H9 (cell line): ENCODE measurements at regions not wholly inside any gene's neighbourhood (a gene's known extent, or its start where the extent isn't known, plus 50 kb on each side); places are given as distances from the start of the nearest gene placed in this dataset.

ENCODE experiments used
- DNase-seq: peaks from one replicate; pipeline ENCODE4 v3.0.0-alpha.2; 2017
- H2AFZ ChIP-seq: one replicate; pipeline ENCODE4 v1.6.1; 2013; ENCODE audit warnings: mild to moderate bottlenecking, low read length, control low read depth, moderate library complexity
- H2AK5ac ChIP-seq: 2 replicates; pipeline ENCODE4 v1.6.1; 2013; ENCODE audit warnings: low read length, control low read depth, mixed read lengths; ENCODE audit not compliant: insufficient read length
- H2BK120ac ChIP-seq: one replicate; pipeline ENCODE4 v1.6.1; 2013; ENCODE audit warnings: low read depth, mild to moderate bottlenecking, low read length, control low read depth, inconsistent platforms; ENCODE audit not compliant: poor library complexity, severe bottlenecking
- H2BK12ac ChIP-seq: 2 replicates; pipeline ENCODE4 v1.6.1; 2013; ENCODE audit warnings: low read length, control low read depth, mixed read lengths, low read depth; ENCODE audit not compliant: insufficient read length
- H2BK15ac ChIP-seq: 2 replicates; pipeline ENCODE4 v1.6.1; 2013; ENCODE audit warnings: low read depth, low read length, control low read depth
- H2BK20ac ChIP-seq: one replicate; pipeline ENCODE4 v1.6.1; 2013; ENCODE audit warnings: low read depth, mild to moderate bottlenecking, low read length, control low read depth, inconsistent platforms; ENCODE audit not compliant: poor library complexity, severe bottlenecking
- H2BK5ac ChIP-seq: 2 replicates; pipeline ENCODE4 v1.6.1; 2013; ENCODE audit warnings: low read length, control low read depth, mixed read lengths; ENCODE audit not compliant: insufficient read length
- H3K14ac ChIP-seq: 2 replicates; pipeline ENCODE4 v1.6.1; 2013; ENCODE audit warnings: low read length, control low read depth; ENCODE audit not compliant: insufficient read depth
- H3K18ac ChIP-seq: 2 replicates; pipeline ENCODE4 v1.6.1; 2013; ENCODE audit warnings: low read depth, mild to moderate bottlenecking, mixed read lengths, low read length, control low read depth; ENCODE audit not compliant: insufficient read length
- H3K23ac ChIP-seq: 2 replicates; pipeline ENCODE4 v1.6.1; 2013; ENCODE audit warnings: low read length, control low read depth, mixed read lengths, low read depth; ENCODE audit not compliant: insufficient read length
- H3K23me2 ChIP-seq: 2 replicates; pipeline ENCODE4 v1.6.1; 2013; ENCODE audit warnings: low read depth, mild to moderate bottlenecking, mixed read lengths, low read length, control low read depth; ENCODE audit not compliant: insufficient read length, poor library complexity, severe bottlenecking
- H3K27ac ChIP-seq: 2 replicates; pipeline ENCODE4 v1.5.1; 2013; ENCODE audit warnings: low read length, control low read depth, mixed read lengths, low read depth; ENCODE audit not compliant: insufficient read length
- H3K27me3 ChIP-seq: 2 replicates; pipeline ENCODE4 v1.6.1; 2013; ENCODE audit warnings: low read length, control low read depth, inconsistent platforms; ENCODE audit not compliant: insufficient read depth
- H3K4ac ChIP-seq: 2 replicates; pipeline ENCODE4 v1.6.1; 2013; ENCODE audit warnings: low read depth, mild to moderate bottlenecking, control low read depth, inconsistent platforms, low read length, moderate library complexity
- H3K4me1 ChIP-seq: 2 replicates; pipeline ENCODE4 v1.6.1; 2013; ENCODE audit warnings: low read length, control low read depth, inconsistent platforms; ENCODE audit not compliant: insufficient read depth
- H3K4me2 ChIP-seq: 2 replicates; pipeline ENCODE4 v1.6.1; 2013; ENCODE audit warnings: low read length, control low read depth, mixed read lengths; ENCODE audit not compliant: insufficient read length, insufficient read depth
- H3K56ac ChIP-seq: 2 replicates; pipeline ENCODE4 v1.6.1; 2013; ENCODE audit warnings: low read depth, mild to moderate bottlenecking, mixed read lengths, low read length, control low read depth; ENCODE audit not compliant: insufficient read length
- H3K79me1 ChIP-seq: 2 replicates; pipeline ENCODE4 v1.6.1; 2013; ENCODE audit warnings: low read depth, mild to moderate bottlenecking, moderate library complexity, low read length, control low read depth, inconsistent platforms; ENCODE audit not compliant: insufficient read depth, poor library complexity, severe bottlenecking
- H3K79me2 ChIP-seq: 2 replicates; pipeline ENCODE4 v1.6.1; 2013; ENCODE audit warnings: low read length, control low read depth, inconsistent platforms; ENCODE audit not compliant: insufficient read depth
- H3K9ac ChIP-seq: 2 replicates; pipeline ENCODE4 v1.6.1; 2013; ENCODE audit warnings: low read length, control low read depth, mixed read lengths; ENCODE audit not compliant: insufficient read length; ENCODE audit errors: extremely low read depth
- H3K9me3 ChIP-seq: one replicate; pipeline ENCODE4 v1.6.1; 2013; ENCODE audit warnings: low read depth, low read length, inconsistent platforms; ENCODE audit not compliant: control insufficient read depth
- H3T11ph ChIP-seq: one replicate; pipeline ENCODE4 v1.6.1; 2013; ENCODE audit warnings: mild to moderate bottlenecking, low read length, control low read depth, inconsistent platforms
- H4K20me1 ChIP-seq: one replicate; pipeline ENCODE4 v1.6.1; 2013; ENCODE audit not compliant: control insufficient read depth, insufficient read length, insufficient read depth
- H4K5ac ChIP-seq: 2 replicates; pipeline ENCODE4 v1.6.1; 2013; ENCODE audit warnings: low read depth, mild to moderate bottlenecking, mixed read lengths, low read length, control low read depth; ENCODE audit not compliant: insufficient read length
- H4K8ac ChIP-seq: replicated peaks from 2 replicates; pipeline ENCODE4 v1.6.1; 2013; ENCODE audit warnings: low read length, control low read depth, mixed read lengths, low read depth; ENCODE audit not compliant: insufficient read length
- H4K91ac ChIP-seq: 2 replicates; pipeline ENCODE4 v1.6.1; 2013; ENCODE audit warnings: low read depth, mild to moderate bottlenecking, moderate library complexity, mixed read lengths, low read length, control low read depth; ENCODE audit not compliant: insufficient read length
- H3K27ac Mint-ChIP-seq, 3 experiments: 2 replicates in 2 of 3; 3 replicates in 1 of 3; pipeline ENCODE4 v1.8.0; 2020 to 2021; ENCODE audit warnings: mixed read lengths in 3 of 3, mild to moderate bottlenecking in 1 of 3, moderate library complexity in 1 of 3
- H3K27me3 Mint-ChIP-seq: 2 replicates; pipeline ENCODE4 v1.8.0; 2021; ENCODE audit warnings: low read depth, mild to moderate bottlenecking, moderate library complexity, mixed read lengths
- H3K36me3 Mint-ChIP-seq, 3 experiments: 2 replicates in 2 of 3; 3 replicates in 1 of 3; pipeline ENCODE4 v1.8.0; 2020 to 2021; ENCODE audit warnings: low read depth in 3 of 3, mixed read lengths in 3 of 3; ENCODE audit not compliant: insufficient read depth in 1 of 3
- H3K4me1 Mint-ChIP-seq, 2 experiments: 2 replicates each; pipeline ENCODE4 v1.8.0; 2020; ENCODE audit warnings: mixed read lengths in 2 of 2
- H3K4me3 Mint-ChIP-seq, 2 experiments: 2 replicates in 1 of 2; 3 replicates in 1 of 2; pipeline ENCODE4 v1.8.0; 2020 to 2021; ENCODE audit warnings: mild to moderate bottlenecking in 2 of 2, mixed read lengths in 2 of 2, moderate library complexity in 1 of 2
- H3K9me3 Mint-ChIP-seq, 2 experiments: 2 replicates in 1 of 2; 3 replicates in 1 of 2; pipeline ENCODE4 v1.8.0; 2020; ENCODE audit warnings: mild to moderate bottlenecking in 2 of 2, mixed read lengths in 2 of 2, moderate library complexity in 1 of 2
- TF ChIP-seq, protein P1 (sequence below): fragments of 200-600 bp; sonication (generic); conservative IDR thresholded peaks from 3 replicates; pipeline ENCODE4 v1.8.0; 2021; ENCODE audit warnings: antibody characterized with exemption, mild to moderate bottlenecking

DNA sequence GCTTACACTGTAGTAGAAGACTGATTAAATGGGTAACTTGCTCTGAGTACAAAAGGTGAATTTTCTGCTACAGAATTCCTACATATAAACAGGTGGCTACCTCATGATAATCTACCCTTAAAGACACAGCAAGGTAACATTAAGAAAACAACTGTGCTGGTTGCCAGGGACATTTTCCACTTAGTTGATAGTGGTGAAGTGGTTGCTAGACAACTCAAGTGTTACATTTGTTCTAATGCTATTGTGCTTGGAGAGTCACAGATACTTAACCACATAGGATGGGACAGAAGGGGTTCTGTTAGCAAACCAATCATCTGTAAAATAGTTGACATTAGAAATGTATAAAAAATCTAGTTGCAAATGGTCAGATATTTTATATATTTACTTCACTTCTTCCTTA, 870.3 kb upstream of the SEL1L start:
- H3K23ac ChIP-seq: no peak overlapping the region
- H4K20me1 ChIP-seq: no peaks in the 10 kb centered on the region
- no peaks in the 10 kb centered on the region for H3K4me1 ChIP-seq
- Mint-ChIP-seq H3K36me3 (no peaks in the 10 kb centered on the region), H3K9me3 (no peaks in the 10 kb centered on the region), H3K4me3 (no peak overlapping the region), H3K27ac (no peak overlapping the region), H3K4me1 (no peaks in the 10 kb centered on the region), H3K27me3 (peaks cover 1% of the 10 kb centered on the region; the same call in 1 of the 2 replicates)
- no peak overlapping the region for H2BK120ac ChIP-seq
- H4K8ac ChIP-seq: no peak overlapping the region
- H3T11ph ChIP-seq: no peak overlapping the region
- H3K14ac ChIP-seq: no peak overlapping the region
- H3K18ac ChIP-seq: no peak overlapping the region
- H2BK5ac ChIP-seq: no peak overlapping the region
- TF ChIP-seq, protein P1, sequence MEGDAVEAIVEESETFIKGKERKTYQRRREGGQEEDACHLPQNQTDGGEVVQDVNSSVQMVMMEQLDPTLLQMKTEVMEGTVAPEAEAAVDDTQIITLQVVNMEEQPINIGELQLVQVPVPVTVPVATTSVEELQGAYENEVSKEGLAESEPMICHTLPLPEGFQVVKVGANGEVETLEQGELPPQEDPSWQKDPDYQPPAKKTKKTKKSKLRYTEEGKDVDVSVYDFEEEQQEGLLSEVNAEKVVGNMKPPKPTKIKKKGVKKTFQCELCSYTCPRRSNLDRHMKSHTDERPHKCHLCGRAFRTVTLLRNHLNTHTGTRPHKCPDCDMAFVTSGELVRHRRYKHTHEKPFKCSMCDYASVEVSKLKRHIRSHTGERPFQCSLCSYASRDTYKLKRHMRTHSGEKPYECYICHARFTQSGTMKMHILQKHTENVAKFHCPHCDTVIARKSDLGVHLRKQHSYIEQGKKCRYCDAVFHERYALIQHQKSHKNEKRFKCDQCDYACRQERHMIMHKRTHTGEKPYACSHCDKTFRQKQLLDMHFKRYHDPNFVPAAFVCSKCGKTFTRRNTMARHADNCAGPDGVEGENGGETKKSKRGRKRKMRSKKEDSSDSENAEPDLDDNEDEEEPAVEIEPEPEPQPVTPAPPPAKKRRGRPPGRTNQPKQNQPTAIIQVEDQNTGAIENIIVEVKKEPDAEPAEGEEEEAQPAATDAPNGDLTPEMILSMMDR: no peak
- no peaks in the 10 kb centered on the region for H3K79me1 ChIP-seq
- no peak overlapping the region for H4K5ac ChIP-seq
- no peak overlapping the region for H3K4me2 ChIP-seq
- no peak overlapping the region for H2BK20ac ChIP-seq
- no peak overlapping the region for H2BK12ac ChIP-seq
- no peaks in the 10 kb centered on the region for H3K79me2 ChIP-seq
- no peak overlapping the region for H3K56ac ChIP-seq
- no peaks in the 10 kb centered on the region for H3K9me3 ChIP-seq
- no peaks in the 10 kb centered on the region for H3K23me2 ChIP-seq
- no peaks in the 10 kb centered on the region for H3K27me3 ChIP-seq
- no peak overlapping the region for H2BK15ac ChIP-seq
- no peak overlapping the region for H2AFZ ChIP-seq
- H3K9ac ChIP-seq: no peak overlapping the region
- no peak overlapping the region for H2AK5ac ChIP-seq
- H3K4ac ChIP-seq: no peak overlapping the region
- H4K91ac ChIP-seq: no peak overlapping the region
- DNase-seq: no peak
- no peak overlapping the region for H3K27ac ChIP-seq
